Hepatocyte (in vitro differentiated cells): ENCODE measurements at regions not wholly inside any gene's neighbourhood (a gene's known extent, or its start where the extent isn't known, plus 50 kb on each side); places are given as distances from the start of the nearest gene placed in this dataset.

Source experiments
- EZH2 ChIP-seq: fragments of 200-600 bp; sonication (generic); IDR thresholded peaks from 2 replicates; pipeline ENCODE4 v1.6.1; 2016; ENCODE audit warnings: antibody characterized with exemption, mild to moderate bottlenecking, borderline replicate concordance
- TF ChIP-seq, protein P1 (sequence below): fragments of 200-600 bp; sonication (generic); IDR thresholded peaks from 2 replicates; pipeline ENCODE4 v1.5.1; 2016; ENCODE audit warnings: antibody characterized with exemption, mild to moderate bottlenecking; ENCODE audit not compliant: poor library complexity

DNA sequence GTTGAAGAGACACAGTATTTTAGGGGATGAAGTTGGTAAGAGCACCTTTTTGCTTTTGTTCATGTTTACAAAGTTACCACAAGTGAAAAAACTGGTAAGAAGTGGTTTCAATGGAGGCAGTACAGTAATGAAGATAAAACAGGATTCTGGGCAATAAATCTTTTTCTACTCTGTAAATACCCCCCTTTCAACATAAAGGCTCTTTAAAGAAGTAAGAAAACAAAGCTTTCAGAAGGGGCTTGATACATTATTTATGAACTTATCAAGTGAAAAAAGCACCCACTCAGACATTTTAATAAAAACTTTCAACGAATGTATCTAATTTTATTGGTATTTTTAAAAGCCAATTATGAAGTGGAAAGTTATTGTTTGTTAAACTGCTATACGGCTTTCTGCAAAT lies 522.9 kb downstream of the ZEB2 start:
- TF ChIP-seq, protein P1, sequence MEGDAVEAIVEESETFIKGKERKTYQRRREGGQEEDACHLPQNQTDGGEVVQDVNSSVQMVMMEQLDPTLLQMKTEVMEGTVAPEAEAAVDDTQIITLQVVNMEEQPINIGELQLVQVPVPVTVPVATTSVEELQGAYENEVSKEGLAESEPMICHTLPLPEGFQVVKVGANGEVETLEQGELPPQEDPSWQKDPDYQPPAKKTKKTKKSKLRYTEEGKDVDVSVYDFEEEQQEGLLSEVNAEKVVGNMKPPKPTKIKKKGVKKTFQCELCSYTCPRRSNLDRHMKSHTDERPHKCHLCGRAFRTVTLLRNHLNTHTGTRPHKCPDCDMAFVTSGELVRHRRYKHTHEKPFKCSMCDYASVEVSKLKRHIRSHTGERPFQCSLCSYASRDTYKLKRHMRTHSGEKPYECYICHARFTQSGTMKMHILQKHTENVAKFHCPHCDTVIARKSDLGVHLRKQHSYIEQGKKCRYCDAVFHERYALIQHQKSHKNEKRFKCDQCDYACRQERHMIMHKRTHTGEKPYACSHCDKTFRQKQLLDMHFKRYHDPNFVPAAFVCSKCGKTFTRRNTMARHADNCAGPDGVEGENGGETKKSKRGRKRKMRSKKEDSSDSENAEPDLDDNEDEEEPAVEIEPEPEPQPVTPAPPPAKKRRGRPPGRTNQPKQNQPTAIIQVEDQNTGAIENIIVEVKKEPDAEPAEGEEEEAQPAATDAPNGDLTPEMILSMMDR: no peak
- no peak for TF ChIP-seq EZH2
